AG04449 (cell line): ENCODE measurements at regions not wholly inside any gene's neighbourhood (a gene's known extent, or its start where the extent isn't known, plus 50 kb on each side); places are given as distances from the start of the nearest gene placed in this dataset.

Experiments
- CTCF ChIA-PET: fragments of 350-600 bp; formaldehyde crosslinking; extraction: SDS; loops from one replicate; lab custom pipeline; 2021; ENCODE audit warnings: antibody characterized with exemption; lab: Yijun Ruan, JAX
- POLR2A ChIA-PET: fragments of 400-600, 350-600 bp; formaldehyde crosslinking; extraction: SDS; loops from one replicate; lab custom pipeline; 2020; ENCODE audit warnings: antibody characterized with exemption, inconsistent platforms; lab: Yijun Ruan, JAX
- DNase-seq: peaks from one replicate; pipeline ENCODE4 v3.0.0-alpha.2; 2010; ENCODE audit warnings: low read depth, low spot score
- H3K4me3 ChIP-seq: 2 replicates; pipeline ENCODE4 v1.5.1; 2011; ENCODE audit warnings: low read depth, mild to moderate bottlenecking, control low read depth, low read length
- CTCF ChIP-seq: IDR thresholded peaks from one replicate; pipeline ENCODE4 v1.5.1; 2011; ENCODE audit warnings: mild to moderate bottlenecking, moderate library complexity, low read length, control low read depth, inconsistent platforms; ENCODE audit not compliant: insufficient read depth; ENCODE audit errors: missing control alignments

DNA sequence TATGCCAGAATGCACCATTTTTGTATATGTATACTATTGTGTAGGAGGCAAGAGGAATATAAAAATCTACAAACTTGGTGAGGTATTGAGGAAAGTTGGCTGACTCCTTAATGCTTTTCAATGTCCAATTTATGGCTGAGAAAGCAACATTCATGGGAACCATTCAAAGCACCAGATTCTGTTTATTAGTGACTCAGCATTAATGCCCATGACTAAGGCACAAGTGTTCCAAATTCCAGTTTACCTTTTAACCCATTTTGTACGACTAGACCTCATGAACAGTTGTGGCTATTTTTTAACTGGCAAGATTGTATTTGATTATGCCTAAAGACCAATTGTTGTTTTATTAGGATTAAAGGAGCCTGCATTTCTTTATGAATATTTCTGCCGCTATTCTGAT, 375.4 kb upstream of the ATP2B1 start:
- no peak for DNase-seq
- POLR2A ChIA-PET = no interaction called here
- TF ChIP-seq CTCF = no peak
- no peak overlapping the region for H3K4me3 ChIP-seq
- CTCF ChIA-PET = interaction anchor here (3.3 kb wide), 1 partner anchor 541 kb away, joined by 8 read pairs; no protein-coding TSS in a partner anchor

GRCh38 chr12:90080616-90081015, 372.0 kb upstream of the ATP2B1 start:
- no peak overlapping the region for H3K4me3 ChIP-seq
- no peak for DNase-seq
- no peak for TF ChIP-seq CTCF
- POLR2A ChIA-PET = no interaction called here
- CTCF ChIA-PET = no interaction called here

- ChIA-PET CTCF (no interaction called here), POLR2A (no interaction called here)
- no peak overlapping the region for H3K4me3 ChIP-seq
- no peak for TF ChIP-seq CTCF
- no peak for DNase-seq
These were observed 371.0 kb upstream of the ATP2B1 start for GRCh38 chr12:90079529-90080210.

DNA sequence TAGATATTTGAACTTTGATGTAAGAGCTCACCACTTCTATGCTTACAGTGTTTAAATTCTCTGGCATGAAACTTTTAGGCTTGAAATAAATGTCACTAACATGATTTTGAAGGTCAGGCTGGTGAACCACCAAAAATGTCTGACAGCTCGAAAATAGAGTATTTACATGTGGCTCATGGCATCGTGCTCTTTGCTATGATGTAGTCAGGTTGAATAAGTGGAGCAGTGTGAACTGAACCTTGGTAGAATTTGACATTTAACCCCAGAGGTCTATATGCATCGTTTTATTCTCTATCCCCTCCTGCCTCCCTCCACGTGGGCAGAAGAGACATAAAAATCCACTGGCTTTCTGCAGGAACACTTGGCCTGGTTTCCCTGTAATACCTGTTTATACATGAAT, 369.7 kb upstream of the ATP2B1 start:
- ChIA-PET POLR2A (no interaction called here), CTCF (interaction anchor here (0.7 kb wide), 1 partner anchor 361 kb away, joined by 3 read pairs; no protein-coding TSS in a partner anchor)
- no peak for TF ChIP-seq CTCF
- no peak overlapping the region for H3K4me3 ChIP-seq
- no peak for DNase-seq

DNA sequence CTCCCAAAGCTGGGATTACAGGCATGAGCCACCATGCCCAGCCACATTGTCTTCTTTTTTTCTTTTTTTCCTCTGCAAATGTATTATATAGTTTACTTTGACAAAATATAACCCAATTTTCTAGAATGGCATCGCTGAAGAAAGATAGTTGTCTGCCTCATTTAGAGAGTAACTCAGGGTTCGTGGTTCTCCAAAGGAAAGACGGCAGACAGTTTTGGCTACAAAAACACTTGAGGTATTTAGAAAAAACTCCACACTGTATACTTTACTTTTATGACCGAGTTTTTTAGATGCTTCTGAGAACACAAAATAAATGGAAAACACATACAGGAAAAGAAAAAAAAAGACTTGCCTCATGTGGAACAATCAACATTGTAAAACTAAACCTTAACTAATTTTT, 369.1 kb upstream of the ATP2B1 start:
- ChIA-PET CTCF (interaction anchor here (0.7 kb wide), 1 partner anchor 361 kb away, joined by 3 read pairs; no protein-coding TSS in a partner anchor), POLR2A (no interaction called here)
- no peak for TF ChIP-seq CTCF
- H3K4me3 ChIP-seq = no peak overlapping the region
- no peak for DNase-seq

- H3K4me3 ChIP-seq = no peak overlapping the region
- no peak for TF ChIP-seq CTCF
- DNase-seq = no peak
- CTCF ChIA-PET = no interaction called here
- POLR2A ChIA-PET = no interaction called here
These were observed 368.2 kb upstream of the ATP2B1 start for GRCh38 chr12:90076851-90077319.
